HepG2 (cell line): ENCODE measurements at regions not wholly inside any gene's neighbourhood (a gene's known extent, or its start where the extent isn't known, plus 50 kb on each side); places are given as distances from the start of the nearest gene placed in this dataset.

Experiments
- ARID3A ChIP-seq: IDR thresholded peaks from 2 replicates; pipeline ENCODE4 v1.6.1; 2012; ENCODE audit warnings: low read depth, low read length, improper control_type of control experiment
- CTCF ChIP-seq: sonication (generic); formaldehyde crosslinking; IDR thresholded peaks from 2 replicates; pipeline ENCODE4 v1.5.0; 2020; ENCODE audit warnings: mild to moderate bottlenecking, missing genetic modification reagents, moderate library complexity
- DRAP1 ChIP-seq: IDR thresholded peaks from 2 replicates; pipeline ENCODE4 v1.6.1; 2016; ENCODE audit warnings: missing genetic modification reagents, missing compliant biosample characterization
- HNRNPUL1 ChIP-seq: fragments of 200-400 bp; formaldehyde crosslinking; IDR thresholded peaks from 2 replicates; pipeline ENCODE4 v1.6.1; 2017; ENCODE audit warnings: low read depth, mild to moderate bottlenecking, low read length, moderate library complexity
- KAT7 ChIP-seq: IDR thresholded peaks from 2 replicates; pipeline ENCODE4 v1.6.1; 2018; ENCODE audit warnings: borderline replicate concordance, missing compliant biosample characterization
- RNF2 ChIP-seq: fragments of 450-650 bp; conservative IDR thresholded peaks from 2 replicates; pipeline ENCODE4 v1.6.1; 2016; ENCODE audit warnings: low read depth
- ZGPAT ChIP-seq: IDR thresholded peaks from 2 replicates; pipeline ENCODE4 v1.6.1; 2016; ENCODE audit warnings: mild to moderate bottlenecking

- TF ChIP-seq HNRNPUL1 (no peak), ARID3A (no peak), RNF2 (no peak), ZGPAT (no peak), KAT7 (CRISPR knock-in tag) (no peak), DRAP1 (CRISPR knock-in tag) (no peak), CTCF (CRISPR knock-in tag) (no peak)
Measured at GRCh38 chr3:182294256-182294655, 499.0 kb upstream of the ATP11B start.
